Hypothalamus (tissue), 51 donors: ENCODE measurements at regions not wholly inside any gene's neighbourhood (a gene's known extent, or its start where the extent isn't known, plus 50 kb on each side); places are given as distances from the start of the nearest gene placed in this dataset.

Experiments
- DNase-seq, 51 donors: peaks; one replicate each; lab custom pipeline; 2025; lab: John Stamatoyannopoulos, UW

DNA sequence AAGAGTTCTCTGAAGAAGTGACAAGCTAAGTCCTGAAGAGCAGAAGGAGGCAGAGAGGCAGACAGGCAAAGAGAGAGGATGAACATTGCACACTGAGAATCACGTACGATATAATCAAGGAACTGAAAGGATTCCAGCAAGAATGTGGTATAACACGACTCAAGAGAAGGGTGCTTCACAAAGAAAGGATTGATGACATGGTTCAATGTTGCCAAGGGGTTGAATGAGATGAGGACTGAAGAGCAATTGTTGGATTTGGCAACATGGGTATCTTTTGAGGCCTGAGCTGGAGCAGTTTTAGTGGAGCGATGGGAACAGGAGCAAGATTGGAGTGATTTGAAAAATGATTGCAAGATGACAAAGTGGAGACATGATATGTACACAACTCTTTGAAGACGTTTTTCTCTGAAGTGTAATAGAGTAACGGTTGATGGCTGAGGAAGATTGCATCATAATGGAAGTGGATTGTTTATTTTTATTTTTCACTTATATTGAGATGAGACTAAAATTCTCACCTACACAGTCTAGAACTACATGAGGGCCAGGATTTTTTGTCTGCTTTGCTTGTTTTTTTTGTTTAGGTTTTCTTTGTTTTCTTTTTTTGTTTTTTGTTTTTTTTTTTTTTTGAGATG is 1049.9 kb upstream of the WWC1 start:
- no peak for DNase-seq

- DNase-seq = no peak
Observed at GRCh38 chr5:167242701-167243100, 1048.7 kb upstream of the WWC1 start.

DNA sequence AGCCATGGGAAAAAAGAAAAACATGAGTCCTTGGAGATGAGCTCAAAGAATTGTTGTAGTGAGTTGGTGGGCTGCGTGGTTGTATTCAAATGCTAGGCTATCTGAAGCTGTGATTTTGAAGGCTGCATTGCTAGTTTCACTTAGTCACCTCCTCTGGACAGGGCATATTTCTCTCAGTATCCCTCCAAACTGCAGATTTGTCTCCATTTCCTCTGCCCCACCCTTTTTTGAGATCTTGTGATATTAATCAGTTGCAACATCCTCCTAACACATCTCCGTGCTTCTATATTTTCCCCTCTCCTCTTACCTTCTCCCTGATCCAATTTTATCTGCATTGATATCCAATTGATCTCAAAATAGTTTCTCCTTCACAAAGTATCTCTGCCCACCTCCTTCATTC is 1048.0 kb upstream of the WWC1 start:
- DNase-seq = no peak

- DNase-seq = peak in 8 of 51 donors; percentile 2 to 22 (median 3)
Observed at GRCh38 chr5:167244583-167244982, 1046.9 kb upstream of the WWC1 start.

DNA sequence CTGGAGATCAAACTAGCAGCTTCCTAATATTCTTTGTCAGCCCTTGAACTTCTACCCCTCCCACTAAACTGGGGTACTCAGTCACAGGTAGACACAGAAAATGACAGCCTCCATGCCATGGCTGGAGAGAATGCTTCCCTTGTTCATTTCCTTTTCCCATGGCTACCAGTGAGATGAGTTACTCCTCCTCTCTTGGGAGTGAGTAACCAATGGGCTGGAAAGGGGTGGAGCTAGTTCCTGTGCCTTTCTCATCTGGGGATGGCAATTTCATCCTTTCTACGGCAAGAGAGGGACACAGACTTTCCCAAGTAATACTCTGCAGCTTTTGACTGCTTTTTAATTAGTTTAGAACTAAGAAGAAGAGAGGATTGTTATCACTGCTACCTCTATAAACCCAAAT is 1045.6 kb upstream of the WWC1 start:
- DNase-seq = no peak

DNA sequence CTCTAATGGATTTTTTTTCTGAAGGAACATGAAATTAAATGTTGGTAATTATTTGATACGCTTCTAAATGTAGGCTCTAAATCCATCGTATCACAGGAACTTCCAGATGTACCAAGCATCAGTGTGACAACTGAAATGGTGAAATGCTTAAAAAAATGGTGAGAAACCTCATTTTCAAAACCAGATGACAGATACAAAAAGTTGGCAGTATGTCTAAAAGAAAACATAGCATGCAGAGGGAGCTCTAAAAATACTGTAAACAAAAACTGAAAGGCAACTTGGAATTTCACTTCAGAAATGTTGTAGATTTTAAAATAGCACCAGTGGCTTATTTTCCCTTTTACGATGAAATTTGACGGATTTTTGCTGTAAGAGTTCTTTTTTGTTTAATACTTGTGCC is 1043.6 kb upstream of the WWC1 start:
- DNase-seq = no peak

GRCh38 chr5:167248257-167248656 is 1043.2 kb upstream of the WWC1 start:
- DNase-seq = peak in 1 of 51 donors; percentile 6

DNA sequence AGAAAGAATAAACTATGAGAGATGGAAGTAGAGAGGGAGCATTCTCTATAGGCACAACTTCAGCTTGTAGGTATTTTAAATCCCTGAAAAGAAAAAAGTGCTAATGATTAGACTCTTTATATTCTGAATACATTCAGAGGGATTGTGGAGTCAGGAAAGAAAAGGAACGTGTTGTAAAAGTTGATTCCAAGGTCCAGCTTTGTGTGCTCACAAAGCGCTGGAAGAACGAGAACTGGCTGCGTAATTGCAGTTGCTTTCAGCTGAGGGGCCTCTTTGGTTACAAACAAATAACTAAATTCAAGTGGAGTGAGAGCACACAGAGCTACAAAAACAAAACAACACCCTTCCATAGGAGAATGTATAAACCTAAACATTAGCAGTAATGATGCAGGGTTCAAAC is 1040.4 kb upstream of the WWC1 start:
- DNase-seq = peak in 1 of 51 donors; percentile 3

GRCh38 chr5:167254132-167254531 is 1037.3 kb upstream of the WWC1 start:
- DNase-seq = no peak

GRCh38 chr5:167255926-167256325 is 1035.5 kb upstream of the WWC1 start:
- peak in 13 of 51 donors; percentile 1 to 71 (median 24) for DNase-seq

DNA sequence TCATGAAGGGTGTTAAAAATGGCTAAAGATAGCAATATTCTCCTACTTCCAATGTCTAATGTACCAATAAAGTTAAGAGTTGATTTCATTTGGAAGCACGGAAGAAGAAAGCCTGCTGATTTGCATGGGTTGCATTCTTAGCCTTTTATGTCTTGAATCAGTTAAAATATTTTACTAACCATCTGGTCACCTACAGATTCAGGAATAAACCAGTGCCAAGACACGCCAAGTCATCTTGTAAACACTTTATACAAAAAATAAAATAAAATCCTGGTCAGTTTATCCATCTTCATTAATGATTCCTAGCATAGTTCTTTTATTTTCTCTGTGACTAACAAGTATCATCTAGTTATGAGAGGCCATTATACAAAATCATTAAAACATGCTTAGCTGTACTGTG is 1031.6 kb upstream of the WWC1 start:
- DNase-seq = no peak

DNA sequence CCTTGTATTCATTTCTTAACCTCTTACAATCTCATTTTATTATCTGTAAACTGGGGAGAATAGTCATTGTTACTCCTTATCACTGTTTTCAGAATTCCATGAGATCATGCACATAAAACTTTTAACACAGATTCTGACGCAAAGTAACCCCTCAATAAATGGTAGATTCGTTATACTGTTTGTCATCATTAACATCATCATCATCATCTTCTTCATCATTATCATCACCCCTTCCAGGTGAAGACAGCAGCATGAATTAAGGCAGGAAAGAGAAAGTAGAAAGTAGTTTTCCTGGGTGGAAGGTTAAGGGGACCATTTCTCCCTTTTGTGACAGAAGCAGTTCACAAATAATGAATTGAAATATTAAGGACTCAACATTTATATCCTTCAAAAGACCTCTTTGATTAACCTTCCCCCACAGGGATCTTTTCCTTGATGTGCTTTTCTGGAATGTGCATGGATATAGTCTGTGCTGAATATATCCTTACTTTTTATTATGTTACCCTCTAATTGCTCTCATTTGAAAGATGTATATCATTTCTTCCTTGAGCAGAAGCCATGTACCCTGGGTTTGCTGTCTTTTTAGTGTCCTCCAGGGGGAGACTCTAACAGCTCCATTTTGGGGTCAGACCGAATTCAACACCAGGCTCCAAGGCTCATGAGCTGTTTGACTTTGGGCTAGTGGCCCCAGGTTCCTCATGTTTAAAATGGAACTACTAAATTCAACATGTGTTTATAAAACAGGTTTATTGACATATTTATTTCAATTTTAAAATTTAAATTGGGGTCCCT is 1029.9 kb upstream of the WWC1 start:
- no peak for DNase-seq

- DNase-seq = no peak
Observed at GRCh38 chr5:167263185-167263584, 1028.3 kb upstream of the WWC1 start.

DNA sequence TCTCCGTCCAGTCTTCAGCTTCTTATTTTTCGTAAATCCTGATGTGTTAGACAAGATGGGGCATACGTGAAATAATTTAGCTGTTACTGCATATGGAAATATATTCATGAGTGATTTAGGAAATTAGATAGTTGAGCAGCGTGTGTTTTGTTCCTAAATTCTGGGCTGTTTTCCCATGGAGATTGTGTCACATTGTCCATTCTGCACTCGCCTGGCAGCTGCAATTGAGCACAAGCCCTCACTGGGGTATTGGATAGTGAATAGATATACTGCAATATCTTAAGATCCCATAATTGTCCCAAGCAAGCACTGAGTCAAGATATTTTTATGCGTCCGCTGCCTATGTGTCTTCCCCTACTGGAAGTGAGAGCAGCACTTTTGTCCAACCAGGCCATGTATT is 1027.1 kb upstream of the WWC1 start:
- DNase-seq = no peak

DNA sequence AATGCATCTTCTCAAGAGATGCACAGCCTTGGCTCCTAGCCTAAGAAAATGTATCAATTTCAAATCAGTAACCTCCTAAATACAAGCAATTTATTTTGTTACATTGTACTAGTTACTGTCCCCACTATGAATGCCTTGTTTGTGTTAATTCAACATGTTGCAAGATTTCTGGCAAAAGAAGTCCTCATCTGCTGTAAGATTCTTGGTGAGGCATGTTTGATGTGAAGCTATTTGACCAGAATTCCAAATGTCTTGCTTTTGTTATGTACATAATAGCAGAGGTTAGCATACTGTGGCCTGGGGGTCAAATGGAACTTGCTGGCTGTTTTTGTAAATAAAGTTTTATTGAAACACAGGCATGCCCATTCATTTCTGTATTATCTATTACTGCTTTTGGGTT is 1023.1 kb upstream of the WWC1 start:
- no peak for DNase-seq

- DNase-seq = no peak
Observed at GRCh38 chr5:167269146-167269545, 1022.3 kb upstream of the WWC1 start.

- DNase-seq = no peak
Observed at GRCh38 chr5:167271081-167271480, 1020.4 kb upstream of the WWC1 start.

DNA sequence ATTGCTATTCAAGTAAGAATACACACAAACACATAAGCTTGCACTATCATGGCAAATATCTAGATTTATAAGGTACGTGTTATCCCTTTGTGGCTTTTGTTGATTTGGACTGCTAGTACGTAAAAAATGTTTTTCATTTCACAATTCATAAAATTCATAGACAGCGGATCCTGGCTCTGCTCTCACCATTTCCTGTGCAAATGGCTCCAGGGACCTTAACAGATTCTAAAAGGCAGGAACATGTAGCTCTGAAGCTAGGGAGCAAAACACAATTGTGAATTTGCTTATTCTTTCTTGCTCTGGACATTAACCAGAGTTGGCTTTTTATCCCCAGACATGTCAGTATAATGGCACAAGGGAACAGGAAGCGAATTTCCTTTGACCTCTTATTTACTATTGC is 1019.9 kb upstream of the WWC1 start:
- no peak for DNase-seq

DNA sequence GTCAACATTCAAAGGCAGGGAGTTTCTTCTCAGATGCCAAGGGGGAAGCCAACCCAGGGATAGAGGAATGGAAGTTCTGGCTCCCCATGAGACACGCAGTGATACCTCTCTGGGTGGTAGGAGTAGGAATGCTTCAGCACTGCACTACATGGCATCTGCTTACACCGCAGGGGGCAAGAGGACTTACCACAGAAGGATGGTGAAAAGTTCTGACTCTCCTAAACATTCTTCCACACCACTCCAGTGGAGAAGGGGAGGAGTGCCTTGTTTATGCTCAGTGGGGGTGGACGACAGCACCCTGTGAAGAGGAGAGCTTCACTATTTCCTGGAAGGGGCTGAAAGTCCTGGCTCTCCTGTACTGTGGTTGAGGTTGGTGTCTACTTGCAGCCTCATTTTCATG is 1011.3 kb upstream of the WWC1 start:
- no peak for DNase-seq

DNA sequence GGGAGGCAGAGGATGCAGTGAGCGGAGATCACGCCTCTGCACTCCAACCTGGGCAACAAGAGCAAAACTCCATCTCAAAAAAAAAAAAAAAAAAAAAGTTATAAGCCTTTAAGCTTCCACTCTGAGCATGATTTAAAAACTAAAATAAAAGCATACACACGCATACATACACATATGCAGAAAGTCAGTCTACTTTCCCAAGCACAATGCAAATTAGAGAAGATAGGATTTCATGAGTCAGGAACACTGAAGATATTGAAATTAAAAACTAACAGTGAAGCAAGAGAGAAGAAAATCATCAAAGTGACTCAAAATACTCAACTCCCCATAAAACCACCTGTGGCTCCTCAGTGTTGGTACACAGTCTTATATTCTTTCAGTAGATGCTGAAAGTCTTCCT is 1009.5 kb upstream of the WWC1 start:
- DNase-seq = no peak

- no peak for DNase-seq
Observed at GRCh38 chr5:167283691-167284090, 1007.8 kb upstream of the WWC1 start.

DNA sequence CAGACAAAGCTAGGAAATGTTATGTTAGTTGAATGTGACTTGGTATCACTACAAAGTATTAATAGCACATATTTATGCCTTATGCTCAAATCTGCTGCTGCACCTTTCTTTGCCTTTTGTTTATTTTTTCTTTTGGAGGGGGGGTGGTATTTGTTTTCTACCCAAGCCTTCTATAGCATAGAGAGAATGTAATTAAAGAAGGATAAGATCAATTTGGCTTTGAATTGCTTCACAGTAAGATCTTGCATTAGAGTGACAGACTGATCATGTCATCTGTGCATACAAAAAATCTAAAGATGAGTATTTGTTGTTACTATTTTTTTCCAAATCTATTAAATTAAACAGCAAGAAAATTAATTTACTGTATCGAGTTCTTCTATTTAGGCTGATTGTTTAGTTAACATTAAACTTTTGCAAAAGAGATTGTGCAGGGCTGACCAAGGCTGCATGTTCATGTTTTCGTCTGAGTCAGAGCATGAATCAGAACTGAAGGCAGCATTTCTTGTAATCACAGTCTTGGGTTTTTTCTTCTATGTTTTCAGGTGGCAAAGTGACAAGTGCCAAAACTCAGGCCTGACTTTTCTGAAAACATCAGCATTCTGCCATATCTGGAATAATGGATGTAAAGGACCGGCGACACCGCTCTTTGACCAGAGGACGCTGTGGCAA is 1007.1 kb upstream of the WWC1 start:
- DNase-seq = no peak
